ENCODE measurements at regions not wholly inside any gene's neighbourhood (a gene's known extent, or its start where the extent isn't known, plus 50 kb on each side); places are given as distances from the start of the nearest gene placed in this dataset.

- DNase-seq = no peak
Measured at GRCh38 chr11:13874597-13874996, 87.9 kb upstream of the SPON1 start.

DNA sequence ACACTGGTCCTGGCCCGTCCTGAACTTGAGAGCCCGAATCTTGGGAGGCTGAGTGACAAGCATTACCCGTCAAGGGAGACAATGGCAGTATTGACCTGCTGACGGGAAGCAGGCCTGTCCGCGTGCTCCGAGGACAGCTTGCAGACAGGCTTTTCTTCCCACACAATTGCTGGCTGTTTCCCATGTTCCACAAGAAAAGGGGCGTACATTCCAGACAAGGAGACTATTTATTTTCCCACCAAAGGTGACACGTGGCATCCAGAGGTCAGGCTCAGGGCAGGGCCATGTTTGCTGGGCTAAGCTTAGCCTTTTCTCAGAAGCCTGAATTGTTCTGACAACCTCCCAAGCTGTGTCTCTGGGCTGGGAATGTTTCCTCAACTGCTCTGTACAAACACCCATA, 86.9 kb upstream of the SPON1 start:
- no peak for DNase-seq

GRCh38 chr11:13876423-13876822, 86.1 kb upstream of the SPON1 start:
- no peak for DNase-seq

- no peak for DNase-seq
Measured at GRCh38 chr11:13878077-13878476, 84.4 kb upstream of the SPON1 start.

GRCh38 chr11:13880634-13881033, 81.9 kb upstream of the SPON1 start:
- no peak for DNase-seq

DNA sequence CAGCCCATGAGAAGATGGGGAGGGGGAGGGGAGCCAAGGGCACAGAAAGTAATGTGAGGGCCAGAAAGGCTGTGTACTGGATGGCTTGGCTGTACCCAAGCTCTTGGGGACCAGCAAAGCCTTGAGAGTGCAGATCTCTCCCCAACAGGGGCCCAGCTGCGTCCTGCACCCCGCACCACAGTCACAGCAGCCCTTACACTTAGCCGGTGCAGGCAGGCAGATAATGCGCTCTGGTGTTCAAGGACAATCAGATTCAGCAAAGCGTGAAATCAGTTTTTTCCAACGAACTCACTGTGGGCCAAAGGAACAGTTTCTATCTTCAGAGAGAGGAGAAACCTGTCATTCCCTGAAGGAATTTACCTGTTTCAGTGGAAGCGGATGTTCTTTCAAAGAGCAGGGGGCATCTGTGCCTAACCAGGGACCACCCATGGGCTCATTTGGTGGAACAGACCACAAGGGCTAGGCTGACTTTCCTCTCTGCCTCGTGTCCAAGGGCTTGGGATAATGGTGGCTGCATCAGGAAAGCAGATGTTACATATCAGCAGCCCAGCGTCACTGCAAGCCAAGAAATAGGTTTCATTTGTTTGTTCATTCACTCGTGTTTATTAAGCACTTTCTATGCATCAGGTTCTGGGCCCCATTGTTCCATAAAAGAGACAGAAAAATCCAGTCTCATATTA, 81.2 kb upstream of the SPON1 start:
- DNase-seq = no peak

DNA sequence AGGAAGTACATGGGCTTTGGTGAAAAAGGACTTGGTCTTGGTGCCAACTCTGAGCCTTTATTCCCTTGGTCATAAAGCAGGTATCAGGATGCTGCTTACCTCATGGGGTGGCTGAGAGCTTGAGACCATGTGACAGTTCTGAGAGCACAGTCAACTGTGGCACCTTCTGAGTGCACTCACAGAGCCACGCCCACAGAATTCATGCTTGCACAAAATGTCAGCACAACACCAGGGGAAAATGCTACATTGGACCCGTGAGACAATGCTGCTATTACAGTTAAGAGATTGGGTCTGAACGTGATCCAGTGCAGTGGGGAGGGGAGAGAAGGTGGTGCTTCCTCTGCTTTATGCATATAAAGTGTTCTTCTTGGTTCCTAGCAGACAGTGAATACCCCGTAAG, 79.5 kb upstream of the SPON1 start:
- no peak for DNase-seq

DNA sequence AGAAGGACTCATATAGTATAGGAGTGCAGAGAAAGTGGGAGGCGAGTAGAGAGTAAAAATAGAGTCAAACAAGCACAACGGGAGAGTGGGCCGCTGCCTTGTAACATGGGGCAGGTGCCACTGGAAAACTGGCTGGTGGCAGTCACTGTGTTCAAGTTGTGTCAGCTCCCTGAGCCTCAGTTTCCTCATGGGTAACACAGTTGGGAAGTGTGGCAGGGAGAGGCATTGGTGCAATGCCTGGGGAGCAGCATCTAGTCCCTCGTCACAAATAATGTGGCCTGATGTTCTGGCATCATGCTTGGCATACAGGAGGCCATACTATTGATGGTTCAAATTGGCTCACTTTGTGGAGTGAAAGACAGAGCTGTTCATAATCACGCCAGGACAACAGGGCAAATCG, 78.9 kb upstream of the SPON1 start:
- no peak for DNase-seq

DNA sequence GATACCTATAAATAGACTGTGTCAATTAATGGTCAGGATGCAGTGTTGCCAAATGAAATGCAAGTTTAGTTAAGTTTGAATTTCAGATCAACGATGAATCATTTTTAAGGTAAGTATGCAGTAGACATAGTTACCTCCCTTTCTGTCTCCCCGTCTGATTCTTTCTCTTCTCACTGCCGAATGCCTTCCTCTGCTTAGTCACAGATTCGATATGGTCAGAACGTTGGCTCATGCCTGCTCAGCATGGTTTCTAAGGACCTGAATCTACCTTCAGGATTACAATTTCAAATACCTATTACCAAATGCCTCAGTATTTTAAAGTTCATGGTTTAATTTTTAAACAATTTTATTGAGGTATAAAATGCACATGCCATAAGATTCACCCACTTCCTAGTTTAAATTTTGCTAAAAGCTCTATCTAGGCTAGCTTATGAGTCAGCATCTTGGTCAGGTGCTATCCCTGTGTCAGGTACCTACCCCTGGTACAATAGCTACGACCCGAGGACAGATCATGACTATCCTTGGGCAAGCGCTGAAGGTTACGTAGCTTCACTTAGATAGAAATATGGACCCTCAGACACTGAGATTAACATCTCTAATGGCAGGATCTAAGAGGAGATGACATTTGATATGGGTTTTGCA, 78.2 kb upstream of the SPON1 start:
- DNase-seq = no peak

DNA sequence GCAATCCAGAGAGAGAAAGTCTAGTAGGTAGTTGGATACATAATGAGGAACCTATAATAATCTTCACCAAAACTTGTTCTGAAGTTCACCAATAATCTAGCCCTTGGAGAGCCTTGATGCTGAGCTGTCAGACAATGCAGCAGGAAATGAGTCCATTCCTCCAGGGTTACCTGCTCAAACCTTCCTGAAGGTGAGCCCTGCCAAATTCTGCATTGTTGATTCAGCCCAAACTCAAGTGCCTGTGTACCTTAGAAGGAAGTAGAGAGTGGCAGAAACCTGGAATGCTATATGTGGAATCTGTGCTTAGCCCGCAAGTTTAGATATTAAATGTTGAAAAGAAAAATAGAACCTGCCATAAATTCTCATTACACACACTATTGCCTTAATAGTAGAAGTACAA, 77.4 kb upstream of the SPON1 start:
- DNase-seq = no peak

DNA sequence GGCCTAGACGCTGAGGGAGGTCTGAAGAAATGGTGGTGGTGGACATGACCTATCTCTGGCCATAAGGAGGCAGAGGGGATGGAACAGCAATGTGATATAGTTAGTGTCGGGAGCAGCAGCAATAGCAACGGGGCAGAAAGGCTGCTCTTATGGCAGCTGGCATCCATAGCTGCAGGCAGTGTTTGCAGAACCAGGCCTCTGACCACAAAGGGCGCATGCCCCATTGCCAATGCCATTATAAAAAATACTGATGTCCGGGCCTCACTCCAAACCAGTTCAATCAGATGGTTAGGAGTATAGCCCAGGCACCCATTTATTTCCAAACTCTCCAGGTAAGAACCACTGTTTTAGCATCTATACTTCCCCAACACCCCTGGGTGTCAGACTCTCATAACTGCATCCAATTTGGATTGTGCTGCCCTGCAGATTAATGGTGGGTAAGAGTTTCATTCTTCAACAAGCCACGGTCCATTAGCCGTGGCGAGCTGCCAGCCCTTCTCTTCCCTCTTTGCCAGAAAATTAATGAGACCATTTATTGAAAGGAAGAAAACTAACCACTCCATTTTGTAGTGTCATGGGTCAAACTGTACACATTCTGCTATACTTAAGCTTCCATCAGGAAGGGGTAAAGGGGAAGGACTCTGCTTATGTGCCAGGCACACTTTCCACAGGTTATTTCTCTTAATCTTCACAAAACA, 72.8 kb upstream of the SPON1 start:
- DNase-seq = no peak

DNA sequence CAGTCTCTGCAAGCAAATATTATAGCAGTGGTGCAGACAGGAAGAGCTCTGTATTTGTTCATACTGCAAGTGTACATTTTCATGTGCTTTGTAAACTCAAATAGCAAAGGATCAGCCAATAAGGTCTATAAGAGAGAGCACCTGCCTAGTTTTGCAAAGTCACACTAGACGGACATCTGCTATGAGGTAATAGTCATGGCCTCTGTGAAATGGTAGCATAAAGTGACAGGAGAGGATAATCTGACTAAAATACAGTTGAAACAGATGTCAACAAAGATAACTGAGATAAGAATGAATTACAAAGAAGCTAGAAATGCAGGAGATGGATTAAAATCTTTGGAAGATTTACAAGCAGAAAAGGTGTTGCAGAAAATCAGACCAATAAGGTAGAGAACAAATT, 70.6 kb upstream of the SPON1 start:
- no peak for DNase-seq

GRCh38 chr11:13896175-13896980, 66.1 kb upstream of the SPON1 start:
- no peak for DNase-seq

GRCh38 chr11:13896981-13897353, 65.6 kb upstream of the SPON1 start:
- no peak for DNase-seq

GRCh38 chr11:13897646-13898276, 64.8 kb upstream of the SPON1 start:
- no peak for DNase-seq

DNA sequence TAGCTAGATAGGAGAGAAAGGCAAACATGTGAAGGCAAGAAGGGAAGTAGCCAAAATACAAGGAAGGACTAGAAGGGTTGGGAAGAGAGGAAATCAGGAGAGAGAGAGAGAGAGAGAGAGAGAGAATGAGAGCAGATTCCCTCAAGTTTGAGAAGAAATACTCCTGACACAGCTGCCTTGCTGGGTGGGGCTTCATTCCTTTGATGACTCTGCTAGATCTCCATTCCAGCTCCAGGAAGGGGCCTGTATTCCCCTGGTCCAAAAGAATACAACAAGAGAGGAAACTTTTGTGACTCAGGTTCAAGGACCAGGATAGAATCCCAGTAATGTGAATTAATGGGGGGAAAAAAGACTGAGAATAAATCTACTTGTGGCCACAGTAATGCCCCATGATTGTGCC, 62.9 kb upstream of the SPON1 start:
- DNase-seq = no peak

- DNase-seq = no peak
Measured at GRCh38 chr11:13902523-13902922, 60.0 kb upstream of the SPON1 start.

DNA sequence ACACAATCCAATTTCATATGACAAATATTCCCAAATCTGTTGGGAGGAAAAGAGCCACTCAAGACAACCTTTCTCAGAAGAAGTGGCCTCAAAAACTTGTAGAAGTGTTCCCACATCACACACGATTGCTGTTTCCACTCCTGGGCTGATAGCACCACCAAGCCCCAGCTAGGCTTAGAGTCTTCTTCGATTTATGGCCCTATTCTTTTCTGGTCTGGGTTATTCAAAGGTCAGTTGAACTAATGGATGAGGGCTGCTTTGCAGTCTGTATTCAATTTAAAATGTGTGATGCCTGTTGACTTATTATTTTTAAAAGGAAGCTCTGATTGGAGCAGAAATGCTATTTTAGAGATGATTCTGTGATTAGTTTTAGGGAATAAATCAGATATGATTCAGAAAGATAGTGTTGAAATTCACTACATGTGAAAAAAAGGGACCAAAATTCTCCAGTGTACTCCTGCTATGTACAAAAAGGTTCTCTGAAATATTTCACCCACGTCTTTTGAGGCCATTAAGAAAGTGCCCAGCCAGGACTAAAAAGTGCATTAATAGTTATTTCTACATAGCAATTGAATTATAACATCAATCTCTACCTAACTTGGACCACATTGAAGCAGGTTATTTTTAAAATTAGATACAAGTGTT, 57.3 kb upstream of the SPON1 start:
- DNase-seq = no peak

- no peak for DNase-seq
Measured at GRCh38 chr11:13907678-13908077, 54.8 kb upstream of the SPON1 start.

- DNase-seq = no peak
Measured at GRCh38 chr11:13908535-13908934, 54.0 kb upstream of the SPON1 start.

All from activated CD4-positive, alpha-beta T cell treated with anti-CD3 and anti-CD28 coated beads for 4 hours (primary cell).